Activated naive CD8-positive, alpha-beta T cell treated with anti-CD3 and anti-CD28 coated beads, Interleukin-2, amount 10 ng/mL, durations not matched to agents 7 days and 5 days (primary cell): ENCODE measurements at regions not wholly inside any gene's neighbourhood (a gene's known extent, or its start where the extent isn't known, plus 50 kb on each side); places are given as distances from the start of the nearest gene placed in this dataset.

Experiments
- ATAC-seq: fragments of 150-1000 bp; cut with Tn5 transposase; one replicate; pipeline ENCODE4 v1.10.0; 2021; ENCODE audit warnings: low read depth, moderate library complexity
- POLR2A ChIA-PET: fragments of 350-600 bp; sonication (Branson Sonifier 250); formaldehyde crosslinking; loops from one replicate; lab custom pipeline; 2021; ENCODE audit warnings: antibody characterized with exemption; lab: Charles Lee
- DNase-seq: peaks from one replicate; pipeline ENCODE4 v3.0.0; 2021
- H3K27ac Mint-ChIP-seq: one replicate; pipeline ENCODE4 v1.8.0; 2022; ENCODE audit warnings: mild to moderate bottlenecking, mixed read lengths
- H3K27me3 Mint-ChIP-seq: one replicate; pipeline ENCODE4 v1.8.0; 2022; ENCODE audit warnings: mild to moderate bottlenecking, moderate library complexity, mixed read lengths
- H3K36me3 Mint-ChIP-seq: one replicate; pipeline ENCODE4 v1.8.0; 2021; ENCODE audit warnings: mild to moderate bottlenecking, mixed read lengths
- H3K4me1 Mint-ChIP-seq: one replicate; pipeline ENCODE4 v1.8.0; 2021; ENCODE audit warnings: mixed read lengths
- H3K4me3 Mint-ChIP-seq: one replicate; pipeline ENCODE4 v1.8.0; 2022; ENCODE audit warnings: mild to moderate bottlenecking, moderate library complexity, mixed read lengths
- H3K9me3 Mint-ChIP-seq: one replicate; pipeline ENCODE4 v1.8.0; 2021; ENCODE audit warnings: mixed read lengths

DNA sequence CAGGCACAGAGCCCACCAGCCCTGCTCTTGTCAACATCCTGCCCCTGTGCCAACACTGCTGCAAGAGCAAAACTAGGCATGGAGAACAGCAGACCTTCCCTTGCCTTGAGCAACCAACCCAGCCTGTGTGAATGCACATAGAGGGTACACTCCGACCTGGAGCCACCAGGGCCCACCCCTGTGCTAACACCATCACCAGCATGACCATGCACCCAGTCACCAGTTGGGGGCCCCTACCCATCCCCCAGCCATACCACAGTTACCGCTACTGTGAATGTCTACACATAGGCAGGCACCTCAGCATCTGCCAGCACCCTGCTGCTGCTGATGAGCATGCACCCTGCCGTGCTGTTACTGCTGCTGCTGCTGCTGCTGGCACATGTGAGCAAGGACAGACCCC lies 301.9 kb upstream of the ST6GAL2 start:
- POLR2A ChIA-PET, result no interaction called here
- Mint-ChIP-seq H3K4me3 (no peak overlapping the region), H3K36me3 (no peaks in the 10 kb centered on the region), H3K27me3 (no peaks in the 10 kb centered on the region), H3K4me1 (no peaks in the 10 kb centered on the region), H3K9me3 (no peaks in the 10 kb centered on the region), H3K27ac (no peak overlapping the region)
- ATAC-seq (no peak), DNase-seq (no peak)

DNA sequence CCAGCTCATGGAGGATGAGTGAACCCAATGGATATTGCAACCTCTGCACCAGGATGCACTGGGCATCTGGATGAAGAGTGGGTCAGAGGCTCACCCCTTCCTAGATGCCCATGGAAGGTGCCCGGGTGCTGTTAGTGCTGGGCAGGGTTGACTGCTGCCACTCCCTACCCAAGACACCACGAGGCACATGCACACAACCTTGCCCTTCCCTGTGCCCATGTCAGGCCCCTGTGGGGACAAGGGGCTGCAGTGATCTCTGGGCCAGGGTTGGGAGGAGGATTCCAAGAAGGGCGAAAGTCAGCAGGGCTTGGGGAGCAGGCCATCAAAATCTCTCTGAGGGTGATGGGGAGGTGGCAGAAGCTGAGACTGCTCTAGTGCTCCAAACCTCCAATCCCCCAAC lies 309.7 kb upstream of the ST6GAL2 start:
- Mint-ChIP-seq H3K4me3 (no peak overlapping the region), H3K27me3 (no peaks in the 10 kb centered on the region), H3K27ac (no peak overlapping the region), H3K36me3 (no peaks in the 10 kb centered on the region), H3K4me1 (no peaks in the 10 kb centered on the region), H3K9me3 (no peaks in the 10 kb centered on the region)
- ATAC-seq, result no peak
- POLR2A ChIA-PET, result no interaction called here
- DNase-seq, result no peak

DNA sequence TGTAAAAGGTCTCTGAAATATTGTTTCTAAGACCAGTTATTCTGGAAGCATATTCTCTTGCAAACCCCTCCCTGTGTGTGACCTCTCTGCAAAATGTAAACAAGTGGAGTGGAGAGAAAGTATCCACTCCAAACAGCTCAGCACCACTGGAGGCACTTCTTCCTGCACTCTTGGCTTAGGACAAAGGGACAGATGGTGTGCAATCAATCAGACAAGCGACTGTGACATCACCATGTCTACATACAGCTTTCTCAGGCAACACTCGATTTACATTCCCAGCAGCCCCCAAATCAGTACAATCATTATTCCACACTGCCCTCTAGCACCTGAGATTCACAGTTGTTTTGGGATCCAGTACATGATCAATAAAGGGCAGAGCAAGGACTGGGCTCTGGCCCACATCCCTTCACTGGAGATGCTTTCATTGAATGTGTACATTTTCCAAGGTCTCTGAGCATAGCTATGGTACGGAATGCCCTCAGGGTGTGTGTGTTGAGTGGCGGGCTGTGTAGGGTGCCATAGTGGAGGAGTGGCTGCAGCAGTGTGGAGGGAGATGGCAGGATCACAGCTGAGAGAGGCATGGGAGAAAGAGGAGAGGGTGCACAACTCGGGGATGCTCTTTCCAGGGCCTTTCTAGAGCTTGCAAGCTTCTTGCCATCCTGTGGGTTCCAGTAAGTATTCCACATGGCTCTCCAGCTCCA lies 311.8 kb upstream of the ST6GAL2 start:
- POLR2A ChIA-PET, result no interaction called here
- Mint-ChIP-seq H3K4me3 (no peak overlapping the region), H3K9me3 (no peaks in the 10 kb centered on the region), H3K36me3 (no peaks in the 10 kb centered on the region), H3K4me1 (no peaks in the 10 kb centered on the region), H3K27ac (no peak overlapping the region), H3K27me3 (no peaks in the 10 kb centered on the region)
- DNase-seq (no peak), ATAC-seq (no peak)

DNA sequence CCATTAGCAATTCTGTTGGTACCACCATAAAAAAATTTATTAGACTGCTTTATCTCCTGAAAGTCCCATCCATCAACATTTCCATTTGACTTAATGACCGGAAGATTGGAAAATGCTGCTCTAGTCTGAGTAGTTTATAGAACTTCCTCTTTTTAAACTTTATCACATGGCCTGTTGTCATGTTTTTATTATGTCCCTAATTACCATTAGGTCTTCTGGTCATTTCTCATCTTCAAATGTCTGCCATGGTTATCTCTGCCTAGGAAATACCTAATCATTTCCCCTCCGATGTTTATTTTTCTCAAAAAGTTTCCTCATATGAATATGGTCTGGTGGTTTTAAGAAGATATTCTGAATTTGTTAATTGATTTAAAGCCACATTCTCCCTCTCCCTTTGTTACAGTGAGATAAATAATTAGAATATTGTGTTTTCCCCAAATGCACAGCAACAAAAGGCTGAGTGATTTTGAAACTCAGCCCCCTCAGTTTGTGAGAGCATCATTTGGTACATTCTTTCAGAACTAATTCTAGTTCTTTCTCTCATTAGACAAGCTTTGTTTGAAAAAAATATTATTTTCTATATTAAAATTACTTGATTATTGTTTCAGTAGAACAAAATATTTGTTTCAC lies 317.1 kb upstream of the ST6GAL2 start:
- no peak overlapping the region for H3K4me3 Mint-ChIP-seq

DNA sequence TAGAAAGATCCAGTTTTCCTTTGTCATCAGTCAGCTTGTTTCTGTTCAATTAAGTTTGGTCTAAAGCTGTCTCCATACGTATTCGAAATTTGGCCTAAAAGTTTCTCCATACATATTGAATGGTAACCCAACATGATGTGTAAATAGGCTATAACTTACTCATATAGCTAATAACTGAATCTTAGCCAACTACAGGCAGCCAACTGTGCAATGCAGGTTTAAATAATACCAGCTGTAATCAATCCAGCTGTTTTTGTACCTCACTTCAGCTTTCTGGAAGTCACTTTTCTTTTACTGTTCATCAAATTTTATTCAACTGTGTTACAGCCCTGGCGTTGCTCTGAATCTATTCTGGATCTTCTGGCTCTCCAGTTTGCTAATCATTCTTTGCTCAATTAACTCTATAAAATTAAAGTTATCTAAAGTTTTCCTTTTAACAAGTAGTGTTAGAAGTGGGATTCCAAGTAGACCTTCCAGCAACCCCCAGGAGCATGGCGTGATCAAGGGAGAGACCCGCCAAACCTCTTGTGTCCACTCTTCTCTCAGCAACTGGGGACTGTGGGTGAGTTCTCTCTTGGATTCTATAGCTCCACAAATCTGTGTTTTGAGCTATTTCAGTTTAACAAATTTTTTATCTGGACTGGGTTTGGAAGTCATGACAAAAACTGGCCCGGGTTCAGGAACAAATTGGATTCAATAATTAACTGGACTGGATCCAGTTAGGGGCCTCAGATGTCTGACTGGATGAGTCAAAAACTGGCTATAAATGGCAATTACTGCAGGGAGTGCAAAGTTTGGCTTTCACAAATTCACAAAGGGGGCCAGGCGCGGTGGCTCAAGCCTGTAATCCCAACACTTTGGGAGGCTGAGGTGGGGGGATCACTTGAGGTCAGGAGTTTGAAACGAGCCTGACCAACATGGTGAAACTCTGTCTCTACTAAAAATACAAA lies 329.7 kb upstream of the ST6GAL2 start:
- Mint-ChIP-seq H3K27ac (no peak overlapping the region), H3K27me3 (no peaks in the 10 kb centered on the region), H3K4me3 (no peak overlapping the region), H3K36me3 (no peaks in the 10 kb centered on the region), H3K4me1 (no peaks in the 10 kb centered on the region), H3K9me3 (peaks cover 3% of the 10 kb centered on the region)
- ATAC-seq, result no peak
- POLR2A ChIA-PET, result no interaction called here
- DNase-seq, result no peak

More for the DNA sequence above, 317.1 kb upstream of the ST6GAL2 start:
- Mint-ChIP-seq H3K27me3 (no peaks in the 10 kb centered on the region), H3K36me3 (no peaks in the 10 kb centered on the region), H3K4me1 (no peaks in the 10 kb centered on the region), H3K9me3 (peaks cover 3% of the 10 kb centered on the region), H3K27ac (no peak overlapping the region)
- POLR2A ChIA-PET, result no interaction called here
- ATAC-seq (no peak), DNase-seq (no peak)

DNA sequence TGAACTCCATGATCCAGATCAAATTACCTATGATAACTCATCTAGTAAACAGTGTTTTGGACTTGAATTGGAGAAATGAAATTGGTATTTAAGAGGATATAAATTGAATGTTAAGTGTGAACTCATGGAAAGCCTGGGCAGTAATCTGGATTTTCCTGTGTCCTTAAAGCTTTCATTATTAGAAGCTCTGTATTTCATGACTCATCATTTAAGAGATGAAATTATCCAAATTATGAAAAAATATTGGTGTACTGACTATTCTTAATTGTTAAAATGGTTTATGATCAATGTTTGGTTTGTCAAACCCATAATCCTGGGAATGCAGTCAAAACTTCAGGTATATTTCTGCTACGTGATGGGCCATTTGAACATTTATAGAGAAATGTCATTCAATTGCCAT lies 332.2 kb upstream of the ST6GAL2 start:
- Mint-ChIP-seq H3K27ac (no peak overlapping the region), H3K9me3 (peaks cover 3% of the 10 kb centered on the region), H3K27me3 (no peaks in the 10 kb centered on the region), H3K36me3 (no peaks in the 10 kb centered on the region), H3K4me3 (no peak overlapping the region), H3K4me1 (no peaks in the 10 kb centered on the region)
- no peak for ATAC-seq
- POLR2A ChIA-PET, result no interaction called here
- no peak for DNase-seq

DNA sequence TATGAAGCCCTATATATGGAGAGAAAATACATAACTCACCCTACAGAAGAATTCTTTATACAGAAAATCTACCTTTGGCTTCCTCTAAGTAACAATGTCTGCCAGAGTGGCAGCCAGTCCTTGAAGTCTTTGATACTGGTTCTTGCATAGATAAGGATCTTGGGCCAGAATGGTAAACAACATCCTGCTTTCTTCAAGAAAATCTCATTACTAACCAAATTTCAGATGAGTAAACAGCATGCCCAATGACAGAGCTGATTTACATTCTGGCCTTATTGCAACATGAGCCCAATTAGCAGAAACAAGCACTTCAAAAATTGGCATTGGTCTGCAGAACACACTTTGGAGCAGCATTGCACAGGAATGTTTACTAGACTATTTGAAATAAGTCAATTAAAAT lies 336.5 kb upstream of the ST6GAL2 start:
- peaks cover 3% of the 10 kb centered on the region for H3K9me3 Mint-ChIP-seq
- no peaks in the 10 kb centered on the region for H3K36me3 Mint-ChIP-seq
- no peaks in the 10 kb centered on the region for H3K4me1 Mint-ChIP-seq
- H3K27me3 Mint-ChIP-seq, result no peaks in the 10 kb centered on the region
- H3K27ac Mint-ChIP-seq, result no peak overlapping the region
- POLR2A ChIA-PET, result no interaction called here
- DNase-seq (no peak), ATAC-seq (no peak)
- H3K4me3 Mint-ChIP-seq, result no peak overlapping the region

DNA sequence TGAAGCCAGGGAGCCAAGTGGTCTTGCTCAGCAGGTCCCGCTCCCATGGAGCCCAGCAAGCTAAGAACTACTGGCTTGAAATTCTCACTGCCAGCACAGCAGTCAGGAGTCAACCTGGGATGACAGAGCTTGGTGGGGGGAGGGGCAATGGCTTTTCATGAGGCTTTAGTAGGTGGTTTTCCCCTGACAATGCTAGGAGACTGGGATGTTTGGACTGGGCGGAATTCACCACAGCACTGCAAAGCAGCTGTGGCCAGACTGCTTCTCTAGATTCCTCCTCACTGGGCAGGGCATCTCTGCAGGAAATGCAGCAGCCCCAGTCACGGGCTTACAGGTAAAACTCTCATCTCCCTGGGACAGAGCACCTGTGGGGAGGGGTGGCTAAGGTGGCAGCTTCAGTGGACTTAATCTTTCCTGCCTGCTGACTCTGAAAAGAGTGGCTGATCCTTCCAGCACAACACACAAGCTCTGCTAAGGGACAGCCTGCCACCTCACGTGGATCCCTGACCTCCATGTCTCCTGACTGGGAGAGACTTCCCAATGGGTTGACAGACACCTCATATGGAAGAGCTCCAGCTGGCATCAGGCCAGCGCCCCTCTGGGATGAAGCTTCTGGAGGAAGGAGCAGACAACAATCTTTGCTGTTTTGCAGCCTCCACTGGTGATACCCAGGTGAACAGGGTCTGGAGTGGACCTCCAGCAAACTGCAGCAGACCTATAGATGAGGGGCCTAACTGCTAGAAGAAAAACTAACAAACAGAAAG lies 349.7 kb upstream of the ST6GAL2 start:
- Mint-ChIP-seq H3K36me3 (no peaks in the 10 kb centered on the region), H3K27me3 (no peaks in the 10 kb centered on the region), H3K4me3 (no peak overlapping the region), H3K9me3 (no peaks in the 10 kb centered on the region), H3K27ac (no peak overlapping the region), H3K4me1 (no peaks in the 10 kb centered on the region)
- ATAC-seq (no peak), DNase-seq (no peak)
- POLR2A ChIA-PET, result no interaction called here

DNA sequence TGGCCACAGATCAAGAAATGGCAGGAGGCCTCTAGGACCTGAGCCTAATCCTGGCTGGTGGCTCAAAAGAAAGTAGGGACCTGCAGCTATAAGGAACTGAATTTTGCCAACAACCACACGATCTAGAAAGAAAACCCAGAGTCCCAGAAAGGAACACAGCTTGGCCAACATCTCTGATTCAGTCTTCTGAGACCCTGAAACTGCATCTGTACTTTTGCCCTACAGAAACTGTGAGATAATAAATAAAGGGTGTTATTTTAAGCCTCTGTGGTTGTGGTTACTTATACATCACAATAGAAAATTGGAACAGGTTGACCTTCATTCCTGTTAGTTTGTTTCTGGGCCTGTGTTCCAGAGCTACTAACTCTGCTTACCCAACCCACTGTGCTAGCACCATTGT lies 356.8 kb upstream of the ST6GAL2 start:
- Mint-ChIP-seq H3K27ac (no peak overlapping the region), H3K4me3 (no peak overlapping the region), H3K36me3 (no peaks in the 10 kb centered on the region), H3K9me3 (no peaks in the 10 kb centered on the region), H3K27me3 (no peaks in the 10 kb centered on the region), H3K4me1 (no peaks in the 10 kb centered on the region)
- no peak for ATAC-seq
- POLR2A ChIA-PET, result no interaction called here
- no peak for DNase-seq

DNA sequence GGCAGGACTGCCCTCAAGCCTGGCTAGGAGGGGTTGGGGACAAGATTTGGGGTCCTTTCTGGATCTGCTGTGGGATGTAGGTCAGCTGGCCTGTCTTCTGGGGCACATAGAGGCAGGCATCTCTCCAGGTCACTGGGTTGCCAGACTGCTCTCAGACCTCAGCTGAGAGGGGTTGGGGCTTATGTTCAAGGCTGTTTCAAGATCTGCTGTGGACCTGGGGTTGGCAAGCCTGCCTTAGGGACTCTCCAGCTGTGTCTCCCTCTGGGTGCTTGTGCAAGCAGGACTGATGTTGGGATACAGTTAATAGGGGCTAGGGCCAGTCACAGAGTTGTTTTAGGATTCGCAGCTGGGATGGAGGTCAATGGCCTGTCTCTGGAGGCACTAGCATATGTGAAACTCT lies 363.0 kb upstream of the ST6GAL2 start:
- H3K4me1 Mint-ChIP-seq, result no peaks in the 10 kb centered on the region
- H3K36me3 Mint-ChIP-seq, result no peaks in the 10 kb centered on the region
- ATAC-seq, result no peak
- no peak overlapping the region for H3K27ac Mint-ChIP-seq
- POLR2A ChIA-PET, result no interaction called here
- no peak for DNase-seq
- H3K4me3 Mint-ChIP-seq, result no peak overlapping the region
- no peaks in the 10 kb centered on the region for H3K9me3 Mint-ChIP-seq
- no peaks in the 10 kb centered on the region for H3K27me3 Mint-ChIP-seq

DNA sequence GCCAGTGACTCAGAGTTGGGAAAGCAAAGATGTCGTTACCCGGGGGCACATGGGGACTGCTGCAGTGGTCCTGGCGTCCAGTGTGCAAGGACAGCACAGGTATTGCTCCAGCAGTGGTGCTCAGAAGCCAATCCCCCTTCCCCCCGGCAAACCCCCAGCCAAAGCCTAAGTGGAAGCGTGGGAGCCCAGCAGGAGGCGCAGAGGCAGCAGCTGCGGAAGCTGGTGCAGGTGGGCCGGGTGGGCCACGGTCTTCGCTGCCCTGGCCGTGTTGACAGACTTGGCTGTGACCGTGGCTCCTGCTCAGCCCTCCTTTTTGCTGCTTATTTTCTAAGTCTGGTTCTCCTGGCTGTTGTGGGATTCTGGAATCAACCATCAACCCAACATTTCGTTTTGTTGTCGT lies 369.8 kb upstream of the ST6GAL2 start:
- ATAC-seq (no peak), DNase-seq (no peak)
- POLR2A ChIA-PET, result no interaction called here
- Mint-ChIP-seq H3K4me3 (no peak overlapping the region), H3K27me3 (no peaks in the 10 kb centered on the region), H3K9me3 (no peaks in the 10 kb centered on the region), H3K4me1 (no peaks in the 10 kb centered on the region), H3K36me3 (no peaks in the 10 kb centered on the region), H3K27ac (no peak overlapping the region)

DNA sequence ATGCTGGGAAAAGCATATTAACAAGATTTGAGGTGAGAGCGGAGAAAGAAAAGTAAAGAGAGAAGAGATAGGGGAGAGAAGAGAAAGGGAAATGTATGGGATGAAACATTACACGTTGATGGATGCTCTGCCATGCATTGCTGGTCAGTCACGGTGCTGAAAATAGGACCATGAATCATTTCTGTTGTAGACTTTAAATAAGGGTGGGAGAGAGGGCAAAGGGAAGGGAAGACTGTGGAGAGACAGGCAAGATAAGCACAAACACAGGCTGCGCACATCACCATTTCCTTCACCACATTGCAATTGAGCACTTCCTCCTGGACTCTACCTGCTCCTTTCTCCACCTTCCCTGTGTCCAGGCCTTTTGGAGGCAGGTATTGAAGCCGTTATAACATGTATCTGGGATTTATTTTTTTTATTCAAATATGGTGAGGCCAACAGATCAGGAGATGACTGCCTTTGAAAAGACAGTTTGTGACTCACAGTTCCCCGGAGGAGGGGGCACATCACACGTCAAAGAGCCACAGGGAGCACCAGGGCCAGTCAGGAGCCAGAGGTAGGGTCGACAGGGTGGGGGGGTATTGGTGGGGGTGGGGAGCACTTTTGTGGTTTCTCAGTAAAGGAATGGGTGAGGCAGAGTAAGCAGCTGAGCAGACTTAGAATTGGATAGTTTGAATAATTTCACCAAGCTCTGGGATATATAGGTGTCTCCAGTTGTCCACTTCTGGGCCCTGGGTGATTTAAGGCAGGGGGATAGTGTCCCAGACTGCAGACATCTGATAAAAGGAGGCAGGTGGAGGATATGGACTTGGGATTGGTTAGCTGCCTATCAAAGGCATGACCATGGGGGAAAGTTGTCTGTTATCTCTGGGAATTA lies 372.8 kb upstream of the ST6GAL2 start:
- H3K36me3 Mint-ChIP-seq, result no peaks in the 10 kb centered on the region
- no peak overlapping the region for H3K27ac Mint-ChIP-seq
- no peaks in the 10 kb centered on the region for H3K27me3 Mint-ChIP-seq
- POLR2A ChIA-PET, result no interaction called here
- H3K9me3 Mint-ChIP-seq, result no peaks in the 10 kb centered on the region
- DNase-seq (no peak), ATAC-seq (no peak)
- no peak overlapping the region for H3K4me3 Mint-ChIP-seq
- H3K4me1 Mint-ChIP-seq, result no peaks in the 10 kb centered on the region
